Liver (tissue), 8 donors: ENCODE measurements at regions not wholly inside any gene's neighbourhood (a gene's known extent, or its start where the extent isn't known, plus 50 kb on each side); places are given as distances from the start of the nearest gene placed in this dataset.

Experiments used
- DNase-seq: peaks from one replicate; pipeline ENCODE4 v3.0.0-alpha.2; 2017; ENCODE audit warnings: low spot score
- H3K27ac ChIP-seq, 2 donors: one replicate each; pipeline ENCODE4 v1.7.0; 2013; ENCODE audit warnings: inconsistent platforms in 2 of 2, low read length in 2 of 2, control low read depth in 1 of 2, low read depth in 1 of 2, mild to moderate bottlenecking in 1 of 2
- H3K27me3 ChIP-seq, 4 donors: one replicate each; pipeline versions ENCODE4 v1.6.1 to v1.7.0; 2013; ENCODE audit warnings: low read length in 3 of 4, inconsistent platforms in 1 of 4, mild to moderate bottlenecking in 1 of 4, moderate library complexity in 1 of 4; ENCODE audit not compliant: control insufficient read depth in 4 of 4, insufficient read depth in 4 of 4
- H3K36me3 ChIP-seq, 4 donors: one replicate each; pipeline versions ENCODE4 v1.6.1 to v1.7.0; 2013; ENCODE audit warnings: low read length in 3 of 4, mild to moderate bottlenecking in 3 of 4, low read depth in 1 of 4, moderate library complexity in 1 of 4; ENCODE audit not compliant: control insufficient read depth in 4 of 4, insufficient read depth in 3 of 4
- H3K4me1 ChIP-seq, 4 donors: one replicate each; pipeline versions ENCODE4 v1.6.1 to v1.7.0; 2013; ENCODE audit warnings: low read length in 3 of 4, mild to moderate bottlenecking in 3 of 4, moderate library complexity in 1 of 4; ENCODE audit not compliant: control insufficient read depth in 4 of 4, insufficient read depth in 4 of 4
- H3K4me3 ChIP-seq, 3 donors: one replicate each; pipeline versions ENCODE4 v1.6.1 to v1.7.0; 2013; ENCODE audit warnings: low read length in 3 of 3, control low read depth in 1 of 3, low read depth in 1 of 3, mild to moderate bottlenecking in 1 of 3
- H3K9ac ChIP-seq, 2 donors: one replicate each; pipeline ENCODE4 v1.7.0; 2013; ENCODE audit warnings: low read length in 2 of 2, mild to moderate bottlenecking in 2 of 2, moderate library complexity in 2 of 2, control low read depth in 1 of 2, low read depth in 1 of 2
- H3K9me3 ChIP-seq, 4 donors: one replicate each; pipeline versions ENCODE4 v1.6.1 to v1.7.0; 2013; ENCODE audit warnings: low read length in 3 of 4; ENCODE audit not compliant: control insufficient read depth in 4 of 4
- ATF3 ChIP-seq: IDR thresholded peaks from 2 replicates; pipeline ENCODE4 v1.6.1; 2016; ENCODE audit warnings: antibody characterized with exemption
- CTCF ChIP-seq: fragments of 150-350 bp; IDR thresholded peaks from 2 replicates; pipeline ENCODE4 v1.5.1; 2017; ENCODE audit warnings: improper control_type of control experiment, low read depth, low read length; ENCODE audit not compliant: missing input control
- EGR1 ChIP-seq, 2 donors: IDR thresholded peaks; 2 replicates each; pipeline ENCODE4 v1.6.1; 2016 to 2018; ENCODE audit warnings: antibody characterized with exemption in 2 of 2, low read depth in 2 of 2
- FOXA1 ChIP-seq: IDR thresholded peaks from 2 replicates; pipeline ENCODE4 v1.6.1; 2016; ENCODE audit warnings: antibody characterized with exemption
- FOXA2 ChIP-seq: IDR thresholded peaks from 2 replicates; pipeline ENCODE4 v1.6.1; 2016; ENCODE audit warnings: antibody characterized with exemption
- GABPA ChIP-seq, 2 donors: IDR thresholded peaks in 1 of 2; conservative IDR thresholded peaks in 1 of 2; 2 replicates each; pipeline ENCODE4 v1.6.1; 2016; ENCODE audit warnings: antibody characterized with exemption in 2 of 2, mild to moderate bottlenecking in 1 of 2, moderate library complexity in 1 of 2
- HNF4A ChIP-seq, 2 donors: conservative IDR thresholded peaks; 2 replicates each; pipeline ENCODE4 v1.6.1; 2016; ENCODE audit warnings: antibody characterized with exemption in 2 of 2, mild to moderate bottlenecking in 2 of 2
- HNF4G ChIP-seq: IDR thresholded peaks from 2 replicates; pipeline ENCODE4 v1.6.1; 2016; ENCODE audit warnings: antibody characterized with exemption
- JUND ChIP-seq, 2 donors: IDR thresholded peaks; 2 replicates each; pipeline ENCODE4 v1.6.1; 2016; ENCODE audit warnings: antibody characterized with exemption in 2 of 2
- NR2F2 ChIP-seq: IDR thresholded peaks from 2 replicates; pipeline ENCODE4 v1.6.1; 2016; ENCODE audit warnings: antibody characterized with exemption
- RAD21 ChIP-seq, 2 donors: IDR thresholded peaks; 2 replicates each; pipeline ENCODE4 v1.6.1; 2016; ENCODE audit warnings: antibody characterized with exemption in 2 of 2, mild to moderate bottlenecking in 2 of 2
- REST ChIP-seq: IDR thresholded peaks from 2 replicates; pipeline ENCODE4 v1.6.1; 2016; ENCODE audit warnings: antibody characterized with exemption, mild to moderate bottlenecking
- RXRA ChIP-seq, 2 donors: IDR thresholded peaks; 2 replicates each; pipeline ENCODE4 v1.6.1; 2017 to 2018; ENCODE audit warnings: antibody characterized with exemption in 2 of 2, mild to moderate bottlenecking in 1 of 2
- SP1 ChIP-seq: IDR thresholded peaks from 2 replicates; pipeline ENCODE4 v1.6.1; 2018; ENCODE audit warnings: antibody characterized with exemption, mild to moderate bottlenecking
- TAF1 ChIP-seq: conservative IDR thresholded peaks from 2 replicates; pipeline ENCODE4 v1.6.1; 2016; ENCODE audit warnings: antibody characterized with exemption, mild to moderate bottlenecking
- YY1 ChIP-seq: IDR thresholded peaks from 2 replicates; pipeline ENCODE4 v1.6.1; 2016; ENCODE audit warnings: antibody characterized with exemption, mild to moderate bottlenecking
- WGBS: extraction: QIAGEN DNeasy Blood & Tissue Kit; methylation state at CpG from one replicate; pipeline ENCODE4 v1.1.7; 2013; 5-methylcytosine and 5-hydroxymethylcytosine counted together
- TF ChIP-seq, protein P1 (sequence below): IDR thresholded peaks from 2 replicates; pipeline ENCODE4 v1.6.1; 2016; ENCODE audit warnings: antibody characterized with exemption
- TF ChIP-seq, protein P2 (sequence below): IDR thresholded peaks from 2 replicates; pipeline ENCODE4 v1.6.1; 2016; ENCODE audit warnings: antibody characterized with exemption
- donor health status: healthy.
- donor health status: healthy.
- donor health status: healthy.
- donor health status: healthy.
- donor health status: healthy.

GRCh38 chr3:166285001-166285400 lies 447.8 kb upstream of the BCHE start:
- no peaks in the 10 kb centered on the region for H3K4me1 ChIP-seq
- DNase-seq = no peak
- H3K27ac ChIP-seq = no peak overlapping the region
- H3K36me3 ChIP-seq = no peaks in the 10 kb centered on the region
- H3K27me3 ChIP-seq = no peaks in the 10 kb centered on the region
- no peak overlapping the region for H3K9ac ChIP-seq
- no peak overlapping the region for H3K4me3 ChIP-seq
- no peaks in the 10 kb centered on the region for H3K9me3 ChIP-seq
- TF ChIP-seq RXRA (IDR thresholded peaks at IDR 0.05) = no peak
- no peak for TF ChIP-seq CTCF
- no peak for TF ChIP-seq FOXA2
- TF ChIP-seq RAD21 (IDR thresholded peaks at IDR 0.05) = no peak
- TF ChIP-seq NR2F2 = no peak
- no peak for TF ChIP-seq TAF1
- TF ChIP-seq, protein P1, sequence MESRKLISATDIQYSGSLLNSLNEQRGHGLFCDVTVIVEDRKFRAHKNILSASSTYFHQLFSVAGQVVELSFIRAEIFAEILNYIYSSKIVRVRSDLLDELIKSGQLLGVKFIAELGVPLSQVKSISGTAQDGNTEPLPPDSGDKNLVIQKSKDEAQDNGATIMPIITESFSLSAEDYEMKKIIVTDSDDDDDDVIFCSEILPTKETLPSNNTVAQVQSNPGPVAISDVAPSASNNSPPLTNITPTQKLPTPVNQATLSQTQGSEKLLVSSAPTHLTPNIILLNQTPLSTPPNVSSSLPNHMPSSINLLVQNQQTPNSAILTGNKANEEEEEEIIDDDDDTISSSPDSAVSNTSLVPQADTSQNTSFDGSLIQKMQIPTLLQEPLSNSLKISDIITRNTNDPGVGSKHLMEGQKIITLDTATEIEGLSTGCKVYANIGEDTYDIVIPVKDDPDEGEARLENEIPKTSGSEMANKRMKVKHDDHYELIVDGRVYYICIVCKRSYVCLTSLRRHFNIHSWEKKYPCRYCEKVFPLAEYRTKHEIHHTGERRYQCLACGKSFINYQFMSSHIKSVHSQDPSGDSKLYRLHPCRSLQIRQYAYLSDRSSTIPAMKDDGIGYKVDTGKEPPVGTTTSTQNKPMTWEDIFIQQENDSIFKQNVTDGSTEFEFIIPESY = no peak
- TF ChIP-seq, protein P2, sequence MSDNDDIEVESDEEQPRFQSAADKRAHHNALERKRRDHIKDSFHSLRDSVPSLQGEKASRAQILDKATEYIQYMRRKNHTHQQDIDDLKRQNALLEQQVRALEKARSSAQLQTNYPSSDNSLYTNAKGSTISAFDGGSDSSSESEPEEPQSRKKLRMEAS = no peak
- no peak for TF ChIP-seq HNF4G
- TF ChIP-seq EGR1 (IDR thresholded peaks at IDR 0.05; ENCODE audit: low read depth in 2 of 2) = no peak
- TF ChIP-seq ATF3 = no peak
- no peak for TF ChIP-seq JUND (IDR thresholded peaks at IDR 0.05)
- no peak for TF ChIP-seq REST
- no peak for TF ChIP-seq HNF4A (conservative IDR thresholded peaks at IDR 0.05)
- TF ChIP-seq YY1 = no peak
- no peak for TF ChIP-seq GABPA (IDR thresholded peaks at IDR 0.05 in 1 of 2, conservative IDR thresholded peaks at IDR 0.05 in 1 of 2)
- WGBS = 58% methylated on average over 2 of the region's 2 CpGs

DNA sequence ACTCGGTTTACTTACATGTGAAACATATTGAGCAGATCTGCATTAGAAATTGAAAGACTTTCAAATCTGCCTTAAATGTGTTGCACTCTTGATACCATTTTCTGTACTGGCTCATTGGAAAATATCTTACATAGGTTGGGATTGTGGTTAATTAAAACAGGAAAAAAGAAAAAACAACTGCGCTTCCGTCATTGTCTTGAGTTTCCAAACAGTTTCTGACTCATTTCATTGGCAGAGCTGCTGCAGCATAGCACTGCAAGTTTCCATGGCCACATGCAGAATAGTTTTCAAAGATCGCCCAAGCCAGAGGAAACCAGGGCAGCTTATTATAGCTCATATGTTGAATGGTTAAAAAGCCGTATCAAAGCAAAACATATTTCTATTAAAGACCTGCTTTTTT lies 446.6 kb upstream of the BCHE start:
- H3K36me3 ChIP-seq = no peaks in the 10 kb centered on the region
- H3K27me3 ChIP-seq = no peaks in the 10 kb centered on the region
- no peak overlapping the region for H3K9ac ChIP-seq
- H3K9me3 ChIP-seq = no peaks in the 10 kb centered on the region
- WGBS = 80% methylated on average over 5 of the region's 5 CpGs
- H3K4me3 ChIP-seq = no peak overlapping the region
- H3K27ac ChIP-seq = no peak overlapping the region
- no peaks in the 10 kb centered on the region for H3K4me1 ChIP-seq
- DNase-seq = no peak
- TF ChIP-seq RXRA (IDR thresholded peaks at IDR 0.05) = no peak
- TF ChIP-seq HNF4A (conservative IDR thresholded peaks at IDR 0.05) = no peak
- TF ChIP-seq CTCF = no peak
- TF ChIP-seq YY1 = no peak
- no peak for TF ChIP-seq TAF1
- TF ChIP-seq, protein P2 = no peak
- no peak for TF ChIP-seq JUND (IDR thresholded peaks at IDR 0.05)
- no peak for TF ChIP-seq FOXA1
- TF ChIP-seq SP1 = no peak
- TF ChIP-seq FOXA2 = no peak
- TF ChIP-seq, protein P1 = no peak
